ENCODE measurements at regions not wholly inside any gene's neighbourhood (a gene's known extent, or its start where the extent isn't known, plus 50 kb on each side); places are given as distances from the start of the nearest gene placed in this dataset.
A peak's percentile ranks its signal among the peaks of the same experiment; 100 is the strongest.
"Not testable (repeated sequence)": the region's sequence is repeated elsewhere in the genome, so short reads cannot be mapped to it uniquely, and the experiment has no call there.

GRCh38 chr22:49392841-49393510, 434.7 kb downstream of the BRD1 start:
- WGBS, 4 donors, result 63 to 80% (median 72%) methylated on average over 7 to 12 of the region's 12 CpGs
- Histone ChIP-seq H3K27me3 (peaks cover 15% of the 10 kb centered on the region), H3K4me3 (no peak overlapping the region), H3K36me3 (replicated peaks in 1 of 2) (no peaks in the 10 kb centered on the region), H3K27ac (no peak overlapping the region), H3K9me3 (replicated peaks in 1 of 3) (no peaks in the 10 kb centered on the region), H3K4me1 (replicated peaks in 1 of 2) (no peaks in the 10 kb centered on the region)
- TF ChIP-seq, protein P1, sequence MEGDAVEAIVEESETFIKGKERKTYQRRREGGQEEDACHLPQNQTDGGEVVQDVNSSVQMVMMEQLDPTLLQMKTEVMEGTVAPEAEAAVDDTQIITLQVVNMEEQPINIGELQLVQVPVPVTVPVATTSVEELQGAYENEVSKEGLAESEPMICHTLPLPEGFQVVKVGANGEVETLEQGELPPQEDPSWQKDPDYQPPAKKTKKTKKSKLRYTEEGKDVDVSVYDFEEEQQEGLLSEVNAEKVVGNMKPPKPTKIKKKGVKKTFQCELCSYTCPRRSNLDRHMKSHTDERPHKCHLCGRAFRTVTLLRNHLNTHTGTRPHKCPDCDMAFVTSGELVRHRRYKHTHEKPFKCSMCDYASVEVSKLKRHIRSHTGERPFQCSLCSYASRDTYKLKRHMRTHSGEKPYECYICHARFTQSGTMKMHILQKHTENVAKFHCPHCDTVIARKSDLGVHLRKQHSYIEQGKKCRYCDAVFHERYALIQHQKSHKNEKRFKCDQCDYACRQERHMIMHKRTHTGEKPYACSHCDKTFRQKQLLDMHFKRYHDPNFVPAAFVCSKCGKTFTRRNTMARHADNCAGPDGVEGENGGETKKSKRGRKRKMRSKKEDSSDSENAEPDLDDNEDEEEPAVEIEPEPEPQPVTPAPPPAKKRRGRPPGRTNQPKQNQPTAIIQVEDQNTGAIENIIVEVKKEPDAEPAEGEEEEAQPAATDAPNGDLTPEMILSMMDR (IDR thresholded peaks at IDR 0.05), result no peak
- no peak for TF ChIP-seq POLR2A (IDR thresholded peaks at IDR 0.05)
- intact Hi-C loops (cut with DNase I), result no loop called here
- peak in 1 of 7 donors; percentile 15 for DNase-seq

DNA sequence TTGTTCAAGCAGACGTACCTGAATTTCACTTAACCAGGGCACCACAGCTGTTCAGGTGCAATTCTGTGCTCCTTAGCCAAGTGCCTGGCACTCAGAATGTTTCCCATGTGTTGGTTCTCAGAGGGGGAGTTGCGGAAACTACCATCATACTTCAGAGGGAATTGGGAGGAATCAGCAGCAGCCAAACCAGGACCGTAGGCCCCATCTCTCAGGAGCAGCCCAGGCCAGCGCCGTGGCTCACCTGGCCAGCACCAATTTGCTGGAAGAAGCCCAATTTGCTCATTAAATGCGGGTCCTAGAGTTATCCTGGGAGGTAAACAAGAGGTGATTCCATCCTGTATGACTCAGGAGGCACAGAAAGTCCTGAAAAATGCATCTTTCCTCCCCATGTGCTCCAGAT, 435.4 kb downstream of the BRD1 start:
- H3K27me3 ChIP-seq, result peaks cover 15% of the 10 kb centered on the region
- no peaks in the 10 kb centered on the region for H3K36me3 ChIP-seq (replicated peaks in 1 of 2)
- no peaks in the 10 kb centered on the region for H3K4me1 ChIP-seq (replicated peaks in 1 of 2)
- DNase-seq, result peak in 1 of 7 donors; percentile 13
- WGBS, 4 donors, result 66 to 82% (median 72%) methylated on average over 5 to 6 of the region's 6 CpGs
- TF ChIP-seq, protein P1 (IDR thresholded peaks at IDR 0.05), result no peak
- no peak for TF ChIP-seq POLR2A (IDR thresholded peaks at IDR 0.05)
- no peaks in the 10 kb centered on the region for H3K9me3 ChIP-seq (replicated peaks in 1 of 3)
- H3K4me3 ChIP-seq, result no peak overlapping the region
- intact Hi-C loops (cut with DNase I), result no loop called here
- H3K27ac ChIP-seq, result no peak overlapping the region

DNA sequence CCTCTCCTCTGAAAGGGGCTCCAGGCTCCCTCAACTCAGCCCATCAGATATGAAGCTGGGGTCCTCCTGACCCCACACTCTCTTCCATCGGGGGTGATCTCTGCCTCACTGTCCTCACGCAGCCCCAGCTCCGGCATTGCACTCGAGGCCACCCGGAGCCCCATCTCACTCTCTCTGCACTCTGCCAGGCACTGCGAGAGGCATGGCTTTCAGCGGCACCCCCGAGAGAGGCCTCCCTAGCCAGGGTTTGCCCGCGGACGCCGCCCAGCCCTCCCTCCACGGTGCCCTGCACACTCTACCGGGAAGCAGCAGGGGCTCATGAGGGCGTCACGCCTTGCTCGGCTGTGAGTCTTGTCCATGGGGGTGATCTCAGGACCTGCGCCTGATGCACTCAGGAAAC, 436.2 kb downstream of the BRD1 start:
- H3K9me3 ChIP-seq (replicated peaks in 1 of 3), result no peaks in the 10 kb centered on the region
- no peak overlapping the region for H3K4me3 ChIP-seq
- H3K27me3 ChIP-seq, result peaks cover 14% of the 10 kb centered on the region
- no peaks in the 10 kb centered on the region for H3K36me3 ChIP-seq (replicated peaks in 1 of 2)
- intact Hi-C loops (cut with DNase I), result no loop called here
- peak in 1 of 7 donors; percentile 4 for DNase-seq
- 73 to 94% (median 81%) methylated on average over 9 to 18 of the region's 18 CpGs for WGBS, 4 donors
- H3K27ac ChIP-seq, result no peak overlapping the region
- TF ChIP-seq, protein P1 (IDR thresholded peaks at IDR 0.05), result no peak
- no peak for TF ChIP-seq POLR2A (IDR thresholded peaks at IDR 0.05)
- no peaks in the 10 kb centered on the region for H3K4me1 ChIP-seq (replicated peaks in 1 of 2)

- Histone ChIP-seq H3K4me1 (replicated peaks in 1 of 2) (no peaks in the 10 kb centered on the region), H3K27me3 (peaks cover 10% of the 10 kb centered on the region), H3K9me3 (replicated peaks in 1 of 3) (no peaks in the 10 kb centered on the region), H3K36me3 (replicated peaks in 1 of 2) (no peaks in the 10 kb centered on the region), H3K27ac (no peak overlapping the region), H3K4me3 (no peak overlapping the region)
- peak in 1 of 7 donors; percentile 27 for DNase-seq
- TF ChIP-seq, protein P1 (IDR thresholded peaks at IDR 0.05), result no peak
- no peak for TF ChIP-seq POLR2A (IDR thresholded peaks at IDR 0.05)
- 94 to 97% (median 94%) methylated on average over 7 of the region's 7 CpGs for WGBS, 4 donors
- intact Hi-C loops (cut with DNase I), result no loop called here
These were observed 436.7 kb downstream of the BRD1 start for GRCh38 chr22:49390954-49391353.

GRCh38 chr22:49383909-49384308, 443.8 kb downstream of the BRD1 start:
- H3K27ac ChIP-seq; H3K9me3 ChIP-seq (replicated peaks in 1 of 3); H3K4me1 ChIP-seq (replicated peaks in 1 of 2); H3K36me3 ChIP-seq (replicated peaks in 1 of 2); intact Hi-C loops (cut with DNase I); DNase-seq; H3K27me3 ChIP-seq; H3K4me3 ChIP-seq: not testable (repeated sequence)
- WGBS, 4 donors, result 41 to 58% (median 47%) methylated on average over 6 of the region's 7 CpGs

Measured in adrenal gland (tissue), 9 donors.